IPS-NIHi7 (cell line): ENCODE measurements at regions not wholly inside any gene's neighbourhood (a gene's known extent, or its start where the extent isn't known, plus 50 kb on each side); places are given as distances from the start of the nearest gene placed in this dataset.
A peak's percentile ranks its signal among the peaks of the same experiment; 100 is the strongest.

Experiments used
- DNase-seq: peaks from one replicate; pipeline ENCODE4 v3.0.0; 2012; ENCODE audit warnings: mixed read lengths; ENCODE audit errors: extremely low spot score

DNA sequence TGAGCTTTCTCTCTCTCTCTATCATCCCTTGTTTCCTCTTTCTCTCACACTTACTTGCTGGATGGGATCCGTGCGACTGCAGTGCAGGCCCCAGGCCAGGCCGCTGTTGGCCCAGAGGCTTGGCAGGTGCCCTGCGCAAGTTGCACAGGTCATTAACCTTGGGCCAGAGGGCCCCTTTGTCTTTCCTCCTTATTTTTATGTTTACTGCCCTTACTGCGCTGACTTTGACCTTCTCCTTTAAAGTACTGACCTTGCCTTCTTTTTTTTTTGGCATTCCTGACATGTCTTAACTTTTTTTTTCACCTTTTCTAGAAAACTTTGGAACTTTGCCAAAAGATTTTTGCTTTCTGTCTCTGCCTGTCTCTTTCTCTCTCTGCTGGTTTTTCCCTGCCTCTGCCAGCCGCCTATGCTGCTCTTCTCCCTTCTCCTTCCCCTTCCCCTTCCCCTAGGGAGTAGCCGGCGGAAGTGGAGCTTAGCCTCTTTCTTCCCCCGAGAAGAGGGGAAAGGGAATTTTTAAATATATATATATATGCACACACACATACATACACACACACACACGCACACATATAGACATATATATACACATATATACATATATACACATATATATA, 59.6 kb upstream of the CDH4 start:
- DNase-seq, result no peak

- peak; percentile 23 for DNase-seq
Observed at GRCh38 chr20:61193164-61193563, 58.9 kb upstream of the CDH4 start.
